GM12878 (cell line): ENCODE measurements at regions not wholly inside any gene's neighbourhood (a gene's known extent, or its start where the extent isn't known, plus 50 kb on each side); places are given as distances from the start of the nearest gene placed in this dataset.

Experiments
- CBX3 ChIP-seq: fragments of 200-600 bp; sonication (generic); IDR thresholded peaks from 2 replicates; pipeline ENCODE4 v1.6.1; 2016; ENCODE audit warnings: low read depth, borderline replicate concordance
- CEBPZ ChIP-seq: fragments of 150-350 bp; IDR thresholded peaks from 2 replicates; pipeline ENCODE4 v1.6.1; 2016; ENCODE audit warnings: low read depth, low read length
- ETV6 ChIP-seq, 2 experiments: fragments of 450-650 bp in 1 of 2; IDR thresholded peaks in 1 of 2; conservative IDR thresholded peaks in 1 of 2; 2 replicates each; pipeline ENCODE4 v1.6.1; 2014; ENCODE audit warnings: antibody characterized with exemption in 1 of 2, borderline replicate concordance in 1 of 2, low read depth in 1 of 2, mild to moderate bottlenecking in 1 of 2, moderate library complexity in 1 of 2
- FOS ChIP-seq: IDR thresholded peaks from 3 replicates; pipeline ENCODE4 v1.6.1; 2011; ENCODE audit warnings: borderline replicate concordance; ENCODE audit not compliant: insufficient read length; ENCODE audit errors: extremely low read depth
- IKZF1 ChIP-seq: fragments of 450-650 bp; conservative IDR thresholded peaks from 2 replicates; pipeline ENCODE4 v1.6.1; 2017; ENCODE audit warnings: antibody characterized with exemption, mild to moderate bottlenecking
- MLLT1 ChIP-seq: fragments of 450-650 bp; IDR thresholded peaks from 2 replicates; pipeline ENCODE4 v1.6.1; 2016; ENCODE audit warnings: mild to moderate bottlenecking
- NFYA ChIP-seq: IDR thresholded peaks from 2 replicates; pipeline ENCODE4 v1.6.1; 2011; ENCODE audit warnings: low read depth, mild to moderate bottlenecking, low read length, improper control_type of control experiment, borderline replicate concordance
- TCF3 ChIP-seq: IDR thresholded peaks from 2 replicates; pipeline ENCODE4 v1.6.1; 2012; ENCODE audit warnings: low read depth, mild to moderate bottlenecking, low read length, borderline replicate concordance; ENCODE audit not compliant: insufficient read depth
- TCF7 ChIP-seq: IDR thresholded peaks from 2 replicates; pipeline ENCODE4 v1.6.1; 2014; ENCODE audit warnings: antibody characterized with exemption, borderline replicate concordance
- ZSCAN29 ChIP-seq: fragments of 450-650 bp; IDR thresholded peaks from 2 replicates; pipeline ENCODE4 v1.6.1; 2017; ENCODE audit warnings: mild to moderate bottlenecking, moderate library complexity
- TF ChIP-seq, protein P1 (sequence below): fragments of 450-650 bp; IDR thresholded peaks from 2 replicates; pipeline ENCODE4 v1.6.1; 2017; ENCODE audit warnings: low read depth, mild to moderate bottlenecking, moderate library complexity

GRCh38 chr9:87201351-87201751 lies 254.0 kb upstream of the GAS1 start (continued):
- TF ChIP-seq, protein P1, sequence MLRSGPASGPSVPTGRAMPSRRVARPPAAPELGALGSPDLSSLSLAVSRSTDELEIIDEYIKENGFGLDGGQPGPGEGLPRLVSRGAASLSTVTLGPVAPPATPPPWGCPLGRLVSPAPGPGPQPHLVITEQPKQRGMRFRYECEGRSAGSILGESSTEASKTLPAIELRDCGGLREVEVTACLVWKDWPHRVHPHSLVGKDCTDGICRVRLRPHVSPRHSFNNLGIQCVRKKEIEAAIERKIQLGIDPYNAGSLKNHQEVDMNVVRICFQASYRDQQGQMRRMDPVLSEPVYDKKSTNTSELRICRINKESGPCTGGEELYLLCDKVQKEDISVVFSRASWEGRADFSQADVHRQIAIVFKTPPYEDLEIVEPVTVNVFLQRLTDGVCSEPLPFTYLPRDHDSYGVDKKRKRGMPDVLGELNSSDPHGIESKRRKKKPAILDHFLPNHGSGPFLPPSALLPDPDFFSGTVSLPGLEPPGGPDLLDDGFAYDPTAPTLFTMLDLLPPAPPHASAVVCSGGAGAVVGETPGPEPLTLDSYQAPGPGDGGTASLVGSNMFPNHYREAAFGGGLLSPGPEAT: no peak
- TF ChIP-seq ZSCAN29 (no peak), TCF7 (no peak), CEBPZ (no peak), CBX3 (no peak), NFYA (no peak), ETV6 (conservative IDR thresholded peaks at IDR 0.05 in 1 of 2, IDR thresholded peaks at IDR 0.05 in 1 of 2; ENCODE audit: borderline replicate concordance in 1 of 2, low read depth in 1 of 2) (no peak), MLLT1 (no peak), TCF3 (no peak), FOS (no peak), IKZF1 (no peak)
